Osteoblast (primary cell): ENCODE measurements at regions not wholly inside any gene's neighbourhood (a gene's known extent, or its start where the extent isn't known, plus 50 kb on each side); places are given as distances from the start of the nearest gene placed in this dataset.
A peak's percentile ranks its signal among the peaks of the same experiment; 100 is the strongest.

Experiments
- DNase-seq: peaks from one replicate; pipeline ENCODE4 v3.0.0; 2011; ENCODE audit warnings: low spot score, mixed read lengths; ENCODE audit not compliant: insufficient read length; ENCODE audit errors: missing footprints
- H2AFZ ChIP-seq: 2 replicates; pipeline ENCODE4 v1.6.0; 2011; ENCODE audit warnings: mild to moderate bottlenecking, low read length
- H3K27ac ChIP-seq: 2 replicates; pipeline ENCODE4 v1.5.1; 2011; ENCODE audit warnings: mild to moderate bottlenecking, low read depth, low read length, moderate library complexity
- H3K27me3 ChIP-seq: 2 replicates; pipeline ENCODE4 v1.6.0; 2012; ENCODE audit warnings: mild to moderate bottlenecking, control low read depth, inconsistent platforms, low read length, moderate library complexity; ENCODE audit not compliant: insufficient read depth
- H3K36me3 ChIP-seq: 2 replicates; pipeline ENCODE4 v1.5.1; 2011; ENCODE audit warnings: mild to moderate bottlenecking, low read length, control low read depth, moderate library complexity; ENCODE audit not compliant: insufficient read depth
- H3K4me1 ChIP-seq: 2 replicates; pipeline ENCODE4 v1.5.1; 2011; ENCODE audit warnings: mild to moderate bottlenecking, low read length, control low read depth, moderate library complexity; ENCODE audit not compliant: insufficient read depth
- H3K4me2 ChIP-seq: 2 replicates; pipeline ENCODE4 v1.6.0; 2011; ENCODE audit warnings: mild to moderate bottlenecking, low read length; ENCODE audit not compliant: insufficient read depth
- H3K4me3 ChIP-seq: fragments of 200-600 bp; sonication (generic); 3 replicates; pipeline ENCODE4 v1.5.1; 2012; ENCODE audit warnings: mild to moderate bottlenecking, low read length, inconsistent platforms; ENCODE audit not compliant: insufficient read depth
- H3K79me2 ChIP-seq: 2 replicates; pipeline ENCODE4 v1.6.0; 2012; ENCODE audit warnings: mild to moderate bottlenecking, low read length, control low read depth, inconsistent platforms; ENCODE audit not compliant: insufficient read depth
- H3K9me3 ChIP-seq: 2 replicates; pipeline ENCODE4 v1.5.1; 2011; ENCODE audit warnings: low read depth, low read length, control low read depth
- H4K20me1 ChIP-seq: 2 replicates; pipeline ENCODE4 v1.6.0; 2012; ENCODE audit warnings: mild to moderate bottlenecking, low read length, control low read depth; ENCODE audit not compliant: insufficient read depth
- TF ChIP-seq, protein P1 (sequence below): IDR thresholded peaks from 2 replicates; pipeline ENCODE4 v1.5.1; 2011; ENCODE audit warnings: mild to moderate bottlenecking, low read depth, low read length, moderate library complexity; ENCODE audit errors: extremely low read depth

DNA sequence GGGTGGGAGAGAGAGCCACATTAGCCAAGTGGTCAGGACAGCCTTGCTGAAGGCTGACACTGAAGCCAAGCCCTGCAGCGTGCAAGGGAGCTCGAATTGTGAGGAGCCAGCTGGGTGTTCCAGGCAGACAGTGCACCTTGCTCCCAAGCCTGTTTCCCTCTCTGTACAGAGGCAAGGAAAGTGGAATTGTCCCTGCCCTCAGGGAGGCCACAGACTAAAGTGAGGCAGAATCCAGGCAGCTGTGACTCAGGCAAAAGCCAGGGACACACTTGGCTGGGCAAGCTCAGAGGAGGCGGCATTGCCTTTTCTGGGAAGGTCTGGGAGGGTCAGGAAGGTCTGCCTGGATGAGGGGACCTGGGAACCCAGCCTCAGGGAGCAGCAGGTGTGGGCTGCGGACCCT lies 50.2 kb upstream of the LMX1B start:
- Histone ChIP-seq H3K27ac (no peak overlapping the region), H3K36me3 (no peaks in the 10 kb centered on the region), H3K79me2 (no peaks in the 10 kb centered on the region), H3K4me2 (no peak overlapping the region), H4K20me1 (no peaks in the 10 kb centered on the region), H3K4me1 (no peaks in the 10 kb centered on the region), H2AFZ (no peak overlapping the region), H3K4me3 (no peak overlapping the region), H3K9me3 (no peaks in the 10 kb centered on the region), H3K27me3 (peaks cover 49% of the 10 kb centered on the region)
- DNase-seq = peak; percentile 45
- TF ChIP-seq, protein P1, sequence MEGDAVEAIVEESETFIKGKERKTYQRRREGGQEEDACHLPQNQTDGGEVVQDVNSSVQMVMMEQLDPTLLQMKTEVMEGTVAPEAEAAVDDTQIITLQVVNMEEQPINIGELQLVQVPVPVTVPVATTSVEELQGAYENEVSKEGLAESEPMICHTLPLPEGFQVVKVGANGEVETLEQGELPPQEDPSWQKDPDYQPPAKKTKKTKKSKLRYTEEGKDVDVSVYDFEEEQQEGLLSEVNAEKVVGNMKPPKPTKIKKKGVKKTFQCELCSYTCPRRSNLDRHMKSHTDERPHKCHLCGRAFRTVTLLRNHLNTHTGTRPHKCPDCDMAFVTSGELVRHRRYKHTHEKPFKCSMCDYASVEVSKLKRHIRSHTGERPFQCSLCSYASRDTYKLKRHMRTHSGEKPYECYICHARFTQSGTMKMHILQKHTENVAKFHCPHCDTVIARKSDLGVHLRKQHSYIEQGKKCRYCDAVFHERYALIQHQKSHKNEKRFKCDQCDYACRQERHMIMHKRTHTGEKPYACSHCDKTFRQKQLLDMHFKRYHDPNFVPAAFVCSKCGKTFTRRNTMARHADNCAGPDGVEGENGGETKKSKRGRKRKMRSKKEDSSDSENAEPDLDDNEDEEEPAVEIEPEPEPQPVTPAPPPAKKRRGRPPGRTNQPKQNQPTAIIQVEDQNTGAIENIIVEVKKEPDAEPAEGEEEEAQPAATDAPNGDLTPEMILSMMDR = no peak
